Endothelial cell of umbilical vein (primary cell): ENCODE measurements at regions not wholly inside any gene's neighbourhood (a gene's known extent, or its start where the extent isn't known, plus 50 kb on each side); places are given as distances from the start of the nearest gene placed in this dataset.

Experiments
- EZH2 ChIP-seq: IDR thresholded peaks from 2 replicates; pipeline ENCODE4 v1.6.1; 2012; ENCODE audit warnings: borderline replicate concordance, low read depth, mild to moderate bottlenecking, moderate library complexity, low read length, inconsistent platforms; ENCODE audit not compliant: severe bottlenecking
- FOS ChIP-seq: IDR thresholded peaks from 2 replicates; pipeline ENCODE4 v1.6.1; 2011; ENCODE audit warnings: mild to moderate bottlenecking, low read length, moderate library complexity, borderline replicate concordance; ENCODE audit not compliant: insufficient read depth
- MAX ChIP-seq: IDR thresholded peaks from 2 replicates; pipeline ENCODE4 v1.6.1; 2011; ENCODE audit not compliant: insufficient read depth, insufficient read length
- POLR2A ChIP-seq: IDR thresholded peaks from 2 replicates; pipeline ENCODE4 v1.6.1; 2012; ENCODE audit warnings: low read depth, mild to moderate bottlenecking, control low read depth, low read length
- POLR2AphosphoS5 ChIP-seq: IDR thresholded peaks from 2 replicates; pipeline ENCODE4 v1.6.1; 2012; ENCODE audit warnings: low read depth, mild to moderate bottlenecking, control low read depth, low read length, moderate library complexity; ENCODE audit not compliant: insufficient read depth
- TF ChIP-seq, protein P1 (sequence below), 2 donors: IDR thresholded peaks; 1 replicate in 1 of 2; 2 replicates in 1 of 2; pipeline ENCODE4 v1.5.1; 2011; ENCODE audit warnings: low read length in 2 of 2, mild to moderate bottlenecking in 2 of 2, moderate library complexity in 2 of 2, control low read depth in 1 of 2, inconsistent platforms in 1 of 2, low read depth in 1 of 2; ENCODE audit not compliant: insufficient read depth in 1 of 2; ENCODE audit errors: extremely low read depth in 1 of 2

GRCh38 chr4:53863736-53864365 is 200.6 kb downstream of the CHIC2 start:
- TF ChIP-seq, protein P1, sequence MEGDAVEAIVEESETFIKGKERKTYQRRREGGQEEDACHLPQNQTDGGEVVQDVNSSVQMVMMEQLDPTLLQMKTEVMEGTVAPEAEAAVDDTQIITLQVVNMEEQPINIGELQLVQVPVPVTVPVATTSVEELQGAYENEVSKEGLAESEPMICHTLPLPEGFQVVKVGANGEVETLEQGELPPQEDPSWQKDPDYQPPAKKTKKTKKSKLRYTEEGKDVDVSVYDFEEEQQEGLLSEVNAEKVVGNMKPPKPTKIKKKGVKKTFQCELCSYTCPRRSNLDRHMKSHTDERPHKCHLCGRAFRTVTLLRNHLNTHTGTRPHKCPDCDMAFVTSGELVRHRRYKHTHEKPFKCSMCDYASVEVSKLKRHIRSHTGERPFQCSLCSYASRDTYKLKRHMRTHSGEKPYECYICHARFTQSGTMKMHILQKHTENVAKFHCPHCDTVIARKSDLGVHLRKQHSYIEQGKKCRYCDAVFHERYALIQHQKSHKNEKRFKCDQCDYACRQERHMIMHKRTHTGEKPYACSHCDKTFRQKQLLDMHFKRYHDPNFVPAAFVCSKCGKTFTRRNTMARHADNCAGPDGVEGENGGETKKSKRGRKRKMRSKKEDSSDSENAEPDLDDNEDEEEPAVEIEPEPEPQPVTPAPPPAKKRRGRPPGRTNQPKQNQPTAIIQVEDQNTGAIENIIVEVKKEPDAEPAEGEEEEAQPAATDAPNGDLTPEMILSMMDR (IDR thresholded peaks at IDR 0.05; ENCODE audit: extremely low read depth in 1 of 2, insufficient read depth in 1 of 2, low read depth in 1 of 2, low read length in 2 of 2): no peak
- no peak for TF ChIP-seq MAX
- no peak for TF ChIP-seq POLR2A
- no peak for TF ChIP-seq POLR2AphosphoS5
- TF ChIP-seq EZH2: no peak
- no peak for TF ChIP-seq FOS
